ENCODE measurements at regions not wholly inside any gene's neighbourhood (a gene's known extent, or its start where the extent isn't known, plus 50 kb on each side); places are given as distances from the start of the nearest gene placed in this dataset.

- no peak for TF ChIP-seq NFIC (IDR thresholded peaks at IDR 0.05)
- TF ChIP-seq REST (IDR thresholded peaks at IDR 0.05; ENCODE audit: low read depth): no peak
- no peak for TF ChIP-seq EP300 (IDR thresholded peaks at IDR 0.05; ENCODE audit: borderline replicate concordance)
- no peak for TF ChIP-seq CREB1 (IDR thresholded peaks at IDR 0.05; ENCODE audit: low read depth)
- no peak for TF ChIP-seq TCF12 (IDR thresholded peaks at IDR 0.05; ENCODE audit: low read depth)
- TF ChIP-seq EGR1 (IDR thresholded peaks at IDR 0.05): no peak
- no peak for TF ChIP-seq MAX (IDR thresholded peaks at IDR 0.05)
Measured at GRCh38 chr9:89878687-89879086, 273.9 kb downstream of the GADD45G start.
